ENCODE measurements at regions not wholly inside any gene's neighbourhood (a gene's known extent, or its start where the extent isn't known, plus 50 kb on each side); places are given as distances from the start of the nearest gene placed in this dataset.

DNA sequence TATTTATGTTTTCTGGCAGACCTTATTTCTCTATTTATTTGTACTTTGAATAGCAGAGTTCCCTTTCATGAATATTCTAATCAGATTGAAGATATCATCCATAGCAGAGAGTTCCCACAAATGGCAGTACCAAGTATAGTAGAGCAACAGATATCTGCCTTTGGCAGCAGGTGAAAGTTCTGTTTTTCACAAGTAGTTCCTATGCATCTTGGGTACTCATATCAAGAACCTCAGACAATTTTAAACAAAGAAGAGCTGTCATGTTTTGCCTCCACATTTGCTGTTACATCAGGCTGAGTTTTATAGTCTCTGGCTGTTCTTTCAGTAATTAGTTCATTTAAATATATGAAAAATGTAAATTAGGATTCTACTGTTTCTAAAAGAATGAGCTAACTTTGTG is 252.0 kb downstream of the KCNC2 start:
- DNase-seq, result no peak
- H3K9me3 ChIP-seq, result no peaks in the 10 kb centered on the region
- no peaks in the 10 kb centered on the region for H3K36me3 ChIP-seq
- no peaks in the 10 kb centered on the region for H3K27me3 ChIP-seq
- TF ChIP-seq POLR2A (IDR thresholded peaks at IDR 0.05), result no peak
- no peak for TF ChIP-seq CTCF (IDR thresholded peaks at IDR 0.05)
- H3K4me3 ChIP-seq, result no peak overlapping the region
- no peaks in the 10 kb centered on the region for H3K4me1 ChIP-seq
- intact Hi-C loops (cut with DNase I; ENCODE audit: low total_unique reads), result no loop called here
- no peak overlapping the region for H3K27ac ChIP-seq

GRCh38 chr12:74959657-74960056 is 250.0 kb downstream of the KCNC2 start:
- intact Hi-C loops (cut with DNase I; ENCODE audit: low total_unique reads), result no loop called here
- Histone ChIP-seq H3K27ac (no peak overlapping the region), H3K4me3 (no peak overlapping the region), H3K9me3 (no peaks in the 10 kb centered on the region), H3K4me1 (no peaks in the 10 kb centered on the region), H3K36me3 (no peaks in the 10 kb centered on the region), H3K27me3 (no peaks in the 10 kb centered on the region)
- DNase-seq, result no peak
- TF ChIP-seq CTCF (IDR thresholded peaks at IDR 0.05) (no peak), POLR2A (IDR thresholded peaks at IDR 0.05) (no peak)

DNA sequence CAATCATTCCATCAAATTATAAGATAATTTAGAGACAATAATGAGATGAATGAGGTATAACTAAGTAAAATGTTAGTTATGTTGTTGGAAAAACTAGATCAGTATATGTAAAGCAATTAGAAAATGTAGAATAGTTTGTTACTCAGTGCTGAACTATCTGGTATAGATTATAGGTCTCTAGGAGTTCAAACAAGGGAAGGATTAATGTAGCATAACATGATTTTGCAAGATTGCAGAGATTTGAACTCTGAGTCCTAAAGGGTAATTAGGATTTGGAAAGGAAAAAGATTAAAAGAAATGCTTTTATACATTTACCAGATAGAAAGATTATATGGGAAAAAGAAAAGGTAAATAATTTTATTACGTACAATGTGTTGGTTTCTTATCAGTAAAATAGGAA is 246.3 kb downstream of the KCNC2 start:
- no peak overlapping the region for H3K4me3 ChIP-seq
- H3K9me3 ChIP-seq, result no peaks in the 10 kb centered on the region
- no peaks in the 10 kb centered on the region for H3K27me3 ChIP-seq
- no peak overlapping the region for H3K27ac ChIP-seq
- intact Hi-C loops (cut with DNase I; ENCODE audit: low total_unique reads), result no loop called here
- TF ChIP-seq POLR2A (IDR thresholded peaks at IDR 0.05) (no peak), CTCF (IDR thresholded peaks at IDR 0.05) (no peak)
- DNase-seq, result no peak
- no peaks in the 10 kb centered on the region for H3K36me3 ChIP-seq
- H3K4me1 ChIP-seq, result no peaks in the 10 kb centered on the region

- DNase-seq, result no peak
- no peaks in the 10 kb centered on the region for H3K27me3 ChIP-seq
- TF ChIP-seq POLR2A (IDR thresholded peaks at IDR 0.05) (no peak), CTCF (IDR thresholded peaks at IDR 0.05) (no peak)
- H3K4me1 ChIP-seq, result no peaks in the 10 kb centered on the region
- no peaks in the 10 kb centered on the region for H3K36me3 ChIP-seq
- no peak overlapping the region for H3K4me3 ChIP-seq
- no peaks in the 10 kb centered on the region for H3K9me3 ChIP-seq
- H3K27ac ChIP-seq, result no peak overlapping the region
- intact Hi-C loops (cut with DNase I; ENCODE audit: low total_unique reads), result no loop called here
Observed at GRCh38 chr12:74963867-74964331, 245.7 kb downstream of the KCNC2 start.

GRCh38 chr12:74964390-74964789 is 245.2 kb downstream of the KCNC2 start:
- DNase-seq, result no peak
- Histone ChIP-seq H3K4me1 (no peaks in the 10 kb centered on the region), H3K27me3 (no peaks in the 10 kb centered on the region), H3K36me3 (no peaks in the 10 kb centered on the region), H3K9me3 (no peaks in the 10 kb centered on the region), H3K27ac (no peak overlapping the region), H3K4me3 (no peak overlapping the region)
- TF ChIP-seq POLR2A (IDR thresholded peaks at IDR 0.05) (no peak), CTCF (IDR thresholded peaks at IDR 0.05) (no peak)
- intact Hi-C loops (cut with DNase I; ENCODE audit: low total_unique reads), result no loop called here
